Keratinocyte (primary cell): ENCODE measurements at regions not wholly inside any gene's neighbourhood (a gene's known extent, or its start where the extent isn't known, plus 50 kb on each side); places are given as distances from the start of the nearest gene placed in this dataset.

ENCODE experiments used
- EZH2 ChIP-seq: IDR thresholded peaks from one replicate; pipeline ENCODE4 v1.6.1; 2012; ENCODE audit warnings: inconsistent platforms, mild to moderate bottlenecking, low read length, moderate library complexity
- TF ChIP-seq, protein P1 (sequence below), 3 experiments: IDR thresholded peaks in 1 of 3; conservative IDR thresholded peaks in 1 of 3; optimal IDR thresholded peaks in 1 of 3; 2 replicates in 2 of 3; 3 replicates in 1 of 3; pipeline versions ENCODE3 to v1.5.1; 2011; ENCODE audit warnings: low read length in 3 of 3, mild to moderate bottlenecking in 3 of 3, moderate library complexity in 2 of 3, control low read depth in 1 of 3, inconsistent platforms in 1 of 3; ENCODE audit not compliant: insufficient read depth in 2 of 3; ENCODE audit errors: extremely low read depth in 1 of 3

DNA sequence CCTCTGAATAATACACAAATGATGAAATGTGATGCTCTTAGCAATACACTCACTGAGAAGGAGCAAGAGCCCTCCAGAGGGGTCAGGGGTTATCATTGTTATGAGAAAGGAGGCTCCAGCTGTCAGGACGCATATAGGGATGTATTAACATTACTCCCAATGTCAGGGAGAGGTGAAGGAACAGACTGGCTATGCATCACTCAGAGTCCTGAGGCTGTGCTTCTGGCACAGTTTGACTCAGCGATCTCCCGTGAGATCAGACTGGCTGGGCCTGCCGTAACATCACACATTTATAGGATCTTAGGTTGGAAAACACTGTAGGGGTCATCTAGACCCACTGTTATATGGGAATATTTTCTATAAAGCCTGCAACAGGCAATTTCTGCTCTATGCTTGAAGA lies 226.5 kb upstream of the GLRA1 start:
- TF ChIP-seq, protein P1, sequence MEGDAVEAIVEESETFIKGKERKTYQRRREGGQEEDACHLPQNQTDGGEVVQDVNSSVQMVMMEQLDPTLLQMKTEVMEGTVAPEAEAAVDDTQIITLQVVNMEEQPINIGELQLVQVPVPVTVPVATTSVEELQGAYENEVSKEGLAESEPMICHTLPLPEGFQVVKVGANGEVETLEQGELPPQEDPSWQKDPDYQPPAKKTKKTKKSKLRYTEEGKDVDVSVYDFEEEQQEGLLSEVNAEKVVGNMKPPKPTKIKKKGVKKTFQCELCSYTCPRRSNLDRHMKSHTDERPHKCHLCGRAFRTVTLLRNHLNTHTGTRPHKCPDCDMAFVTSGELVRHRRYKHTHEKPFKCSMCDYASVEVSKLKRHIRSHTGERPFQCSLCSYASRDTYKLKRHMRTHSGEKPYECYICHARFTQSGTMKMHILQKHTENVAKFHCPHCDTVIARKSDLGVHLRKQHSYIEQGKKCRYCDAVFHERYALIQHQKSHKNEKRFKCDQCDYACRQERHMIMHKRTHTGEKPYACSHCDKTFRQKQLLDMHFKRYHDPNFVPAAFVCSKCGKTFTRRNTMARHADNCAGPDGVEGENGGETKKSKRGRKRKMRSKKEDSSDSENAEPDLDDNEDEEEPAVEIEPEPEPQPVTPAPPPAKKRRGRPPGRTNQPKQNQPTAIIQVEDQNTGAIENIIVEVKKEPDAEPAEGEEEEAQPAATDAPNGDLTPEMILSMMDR (optimal IDR thresholded peaks at IDR 0.05 in 1 of 3, IDR thresholded peaks at IDR 0.05 in 1 of 3, conservative IDR thresholded peaks at IDR 0.05 in 1 of 3; ENCODE audit: extremely low read depth in 1 of 3, insufficient read depth in 2 of 3, low read length in 3 of 3): no peak
- no peak for TF ChIP-seq EZH2
